Uterus (tissue), 2 donors: ENCODE measurements at regions not wholly inside any gene's neighbourhood (a gene's known extent, or its start where the extent isn't known, plus 50 kb on each side); places are given as distances from the start of the nearest gene placed in this dataset.

Source experiments
- POLR2A ChIP-seq, 2 donors: fragments of 450-650 bp; IDR thresholded peaks; one replicate each; pipeline ENCODE4 v1.6.1; 2016; ENCODE audit warnings: antibody characterized with exemption in 2 of 2, mild to moderate bottlenecking in 1 of 2, moderate library complexity in 1 of 2
- TF ChIP-seq, protein P1 (sequence below), 4 experiments: fragments of 200-600 bp in 2 of 4; fragments of 450-650 bp in 2 of 4; sonication (generic) in 2 of 4; IDR thresholded peaks; one replicate each; pipeline ENCODE4 v1.5.1; 2016 to 2019; ENCODE audit warnings: antibody characterized with exemption in 4 of 4, mild to moderate bottlenecking in 2 of 4, moderate library complexity in 1 of 4

DNA sequence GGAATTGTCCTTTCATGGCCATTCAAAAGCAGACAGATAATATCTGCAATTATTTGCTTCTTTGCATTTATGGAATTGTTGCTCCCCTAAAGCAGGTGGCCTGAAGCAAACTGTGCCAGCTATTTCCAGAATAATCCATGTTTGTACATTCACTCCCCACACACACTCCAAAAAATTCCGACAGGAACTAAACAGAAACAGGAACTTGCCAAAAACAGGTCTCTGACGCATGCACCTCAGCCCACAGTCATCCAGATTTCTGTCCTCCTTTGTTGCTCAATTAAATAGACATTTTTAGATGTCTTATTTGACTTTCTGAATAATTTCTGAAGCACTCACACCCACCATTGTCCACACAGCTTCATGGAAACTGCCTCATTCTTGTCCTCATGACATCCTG, 71.5 kb upstream of the EDNRA start:
- TF ChIP-seq, protein P1, sequence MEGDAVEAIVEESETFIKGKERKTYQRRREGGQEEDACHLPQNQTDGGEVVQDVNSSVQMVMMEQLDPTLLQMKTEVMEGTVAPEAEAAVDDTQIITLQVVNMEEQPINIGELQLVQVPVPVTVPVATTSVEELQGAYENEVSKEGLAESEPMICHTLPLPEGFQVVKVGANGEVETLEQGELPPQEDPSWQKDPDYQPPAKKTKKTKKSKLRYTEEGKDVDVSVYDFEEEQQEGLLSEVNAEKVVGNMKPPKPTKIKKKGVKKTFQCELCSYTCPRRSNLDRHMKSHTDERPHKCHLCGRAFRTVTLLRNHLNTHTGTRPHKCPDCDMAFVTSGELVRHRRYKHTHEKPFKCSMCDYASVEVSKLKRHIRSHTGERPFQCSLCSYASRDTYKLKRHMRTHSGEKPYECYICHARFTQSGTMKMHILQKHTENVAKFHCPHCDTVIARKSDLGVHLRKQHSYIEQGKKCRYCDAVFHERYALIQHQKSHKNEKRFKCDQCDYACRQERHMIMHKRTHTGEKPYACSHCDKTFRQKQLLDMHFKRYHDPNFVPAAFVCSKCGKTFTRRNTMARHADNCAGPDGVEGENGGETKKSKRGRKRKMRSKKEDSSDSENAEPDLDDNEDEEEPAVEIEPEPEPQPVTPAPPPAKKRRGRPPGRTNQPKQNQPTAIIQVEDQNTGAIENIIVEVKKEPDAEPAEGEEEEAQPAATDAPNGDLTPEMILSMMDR (IDR thresholded peaks at IDR 0.05), result no peak
- no peak for TF ChIP-seq POLR2A (IDR thresholded peaks at IDR 0.05)
